GM21528 (cell line): ENCODE measurements at regions not wholly inside any gene's neighbourhood (a gene's known extent, or its start where the extent isn't known, plus 50 kb on each side); places are given as distances from the start of the nearest gene placed in this dataset.

ENCODE experiments used
- ATAC-seq: cut with Tn5 transposase; IDR thresholded peaks from one replicate; pipeline ENCODE4 v1.9.1; 2021; ENCODE audit warnings: mild to moderate bottlenecking, moderate library complexity; ENCODE audit not compliant: unreplicated experiment, low FRiP score

DNA sequence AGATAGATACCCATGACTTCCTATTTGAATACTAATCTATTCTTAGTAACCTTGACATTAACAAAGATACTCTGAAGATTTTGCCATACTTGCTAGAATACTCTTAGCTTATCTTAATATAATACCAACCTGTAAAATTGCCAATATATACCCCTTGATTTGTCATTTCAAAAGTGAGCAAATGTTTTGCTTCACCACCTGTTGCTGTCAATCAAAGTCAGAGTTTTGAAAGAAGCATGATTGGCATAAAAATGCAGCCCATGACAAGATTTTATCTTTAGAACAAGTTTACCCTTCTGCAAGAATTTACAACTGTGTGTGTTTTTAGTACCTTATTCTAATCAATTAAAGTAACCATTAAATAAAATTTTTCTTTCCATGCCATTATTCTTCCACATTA, 236.2 kb downstream of the TBX18 start:
- no peak for ATAC-seq

DNA sequence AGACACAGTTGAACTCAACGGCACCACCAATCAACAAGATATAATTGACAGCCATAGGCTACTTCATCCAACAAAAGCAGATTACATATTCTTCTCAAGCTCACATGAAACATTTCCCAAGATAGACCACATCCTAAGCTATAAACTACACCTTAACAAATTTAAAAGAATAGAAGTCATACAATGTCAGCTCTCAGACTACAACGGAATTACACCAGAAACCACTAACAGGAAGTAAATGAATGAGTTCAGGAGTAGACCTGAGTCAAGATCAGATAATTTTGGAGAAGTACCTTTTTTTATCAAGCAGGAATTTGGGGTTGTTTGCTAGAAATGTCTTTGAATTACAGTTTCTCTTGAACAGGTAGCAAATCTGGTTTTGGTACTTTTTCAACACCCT, 237.8 kb downstream of the TBX18 start:
- no peak for ATAC-seq

DNA sequence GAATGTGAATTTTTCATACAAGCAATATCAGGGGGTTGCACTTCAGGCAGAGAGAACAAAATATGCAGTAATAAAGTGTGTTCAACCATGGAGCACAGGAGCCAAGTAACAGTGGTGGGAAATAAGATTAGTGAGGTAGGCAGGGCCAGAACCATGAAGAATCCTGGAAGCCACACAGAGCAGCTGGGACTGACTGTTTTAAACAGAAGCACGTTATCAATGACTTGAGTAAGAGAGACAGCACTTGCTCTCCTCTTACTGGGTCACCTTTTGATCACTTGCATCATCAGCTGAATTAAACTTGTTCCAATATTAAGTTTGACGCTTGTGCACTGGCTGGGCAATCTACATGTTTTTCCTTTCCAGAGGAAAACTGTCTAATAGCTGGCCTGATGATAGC, 238.5 kb downstream of the TBX18 start:
- ATAC-seq = no peak

DNA sequence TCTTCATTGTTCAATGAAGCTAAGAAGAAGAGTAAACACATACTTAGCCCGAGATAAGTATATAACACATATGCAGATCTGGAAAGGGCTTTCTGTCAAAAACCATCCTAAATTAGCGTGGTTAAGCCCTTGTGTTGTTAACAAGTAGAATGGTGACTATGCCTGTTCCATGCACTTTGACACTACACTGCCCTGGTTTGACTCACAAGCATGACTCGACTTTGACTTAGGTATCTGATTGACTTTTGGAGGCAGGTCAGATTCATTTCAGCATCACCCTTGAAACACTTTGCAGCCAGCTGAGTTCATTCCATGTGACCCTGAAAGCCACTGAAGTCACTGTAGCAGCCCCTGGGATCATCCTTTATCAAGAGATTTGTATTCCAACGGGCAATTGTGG, 239.8 kb downstream of the TBX18 start:
- ATAC-seq = no peak

DNA sequence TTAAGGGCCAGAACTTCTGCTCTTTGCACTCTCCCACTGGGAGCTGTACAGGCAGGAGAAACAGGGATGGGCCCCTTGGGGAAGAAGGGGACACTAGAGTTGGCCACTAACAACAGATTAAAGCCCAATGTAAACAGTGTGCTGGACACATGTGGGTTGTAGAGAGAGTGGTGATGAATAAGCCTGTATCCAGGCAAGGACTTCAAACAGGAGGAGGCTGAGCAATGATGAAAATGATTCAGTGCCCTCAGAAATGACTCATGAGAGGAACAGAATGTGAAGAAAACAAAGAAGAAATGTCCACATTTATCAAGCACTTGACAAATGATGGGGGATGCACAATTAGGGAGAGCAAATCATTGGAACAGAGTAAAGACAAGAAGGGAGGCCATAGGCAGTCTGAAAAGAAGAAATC, 242.3 kb downstream of the TBX18 start:
- ATAC-seq = no peak

DNA sequence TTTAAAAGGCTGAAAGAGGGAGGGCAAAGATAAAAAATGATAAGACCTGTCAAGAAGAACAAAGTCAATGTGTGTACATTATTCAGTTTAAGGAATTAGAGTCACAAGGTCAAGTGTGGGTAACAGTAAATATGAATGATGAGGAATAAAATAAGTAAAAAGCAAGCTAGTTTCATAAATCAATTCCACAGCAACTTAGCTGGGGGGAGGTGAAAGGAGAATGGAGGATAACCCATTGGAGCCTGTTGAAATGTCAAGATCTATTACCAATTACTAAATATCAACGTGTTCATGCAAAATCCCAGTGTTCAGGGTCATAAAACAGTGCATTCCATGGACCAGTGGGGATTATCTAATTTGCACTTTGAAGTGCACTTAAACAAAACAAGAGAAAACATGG, 242.9 kb downstream of the TBX18 start:
- no peak for ATAC-seq

DNA sequence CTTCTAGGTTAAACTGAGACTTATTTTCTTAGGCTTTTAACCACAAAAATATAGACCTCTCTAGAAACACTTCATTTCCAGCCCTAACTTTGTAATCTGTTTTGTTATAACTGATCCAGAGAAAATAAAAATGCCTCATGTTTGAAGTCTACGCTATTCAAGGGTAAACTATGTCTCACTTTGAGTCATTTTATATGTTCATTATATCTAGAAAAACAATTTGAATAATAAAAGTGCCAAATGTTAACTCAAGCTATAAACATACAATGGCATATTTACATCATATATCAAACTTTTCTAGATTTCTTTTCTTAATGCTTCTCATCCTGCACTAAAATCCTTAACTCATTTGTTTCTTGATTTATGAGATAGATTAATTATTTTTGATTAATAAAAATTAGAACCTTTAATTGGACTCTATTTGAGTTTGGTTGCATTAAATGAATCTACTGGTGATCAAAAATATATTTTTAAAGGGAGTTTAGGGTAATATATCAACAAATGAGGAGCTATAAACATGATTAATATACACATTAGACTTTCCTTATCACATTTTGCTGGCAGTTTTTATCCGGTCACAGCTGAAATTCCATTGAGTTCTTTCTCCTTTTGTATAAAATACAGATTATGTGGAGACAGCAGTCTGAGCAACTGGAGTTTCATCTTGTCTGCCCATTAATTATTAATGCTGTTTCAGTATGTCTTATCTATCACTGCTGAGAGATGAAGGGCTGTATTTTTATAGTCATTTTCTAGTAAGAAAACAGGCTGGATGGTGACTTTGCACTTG, 246.5 kb downstream of the TBX18 start:
- no peak for ATAC-seq

DNA sequence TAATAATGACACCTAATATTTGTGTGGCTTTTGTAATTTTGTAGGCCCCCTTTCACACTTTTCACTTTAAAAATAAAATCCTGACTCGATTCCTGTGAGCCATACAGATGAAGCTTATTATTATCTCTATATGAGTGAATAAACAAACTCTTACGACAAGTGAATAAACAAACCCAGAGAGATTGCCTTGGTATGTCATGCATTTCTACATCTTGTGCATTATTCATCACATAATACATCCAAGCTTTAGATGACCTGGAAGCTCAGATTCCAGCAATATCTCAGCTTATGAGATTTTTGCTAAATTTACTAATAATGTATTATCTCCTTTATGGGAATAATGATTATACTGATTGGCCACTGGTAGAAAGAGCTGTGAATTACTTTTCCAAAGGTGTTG, 248.2 kb downstream of the TBX18 start:
- no peak for ATAC-seq

DNA sequence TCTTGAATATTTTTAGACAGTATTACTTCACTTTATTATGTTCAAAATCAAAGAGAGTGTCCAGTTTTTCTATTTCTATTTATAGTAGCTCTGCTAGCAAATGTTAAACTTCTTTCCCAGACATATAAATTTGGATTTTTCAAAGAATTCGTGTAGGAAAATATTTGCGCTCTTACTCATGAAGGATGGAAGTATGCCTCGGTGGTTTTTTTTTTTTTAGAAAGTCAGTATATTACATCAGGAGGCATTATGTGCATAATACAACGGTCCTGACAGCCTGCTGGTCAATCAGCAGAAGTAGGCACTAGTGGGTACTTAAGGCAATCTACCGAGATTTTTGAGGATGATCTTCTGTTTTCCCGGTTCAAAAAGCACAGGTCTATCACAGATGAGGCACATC, 249.3 kb downstream of the TBX18 start:
- ATAC-seq = no peak

DNA sequence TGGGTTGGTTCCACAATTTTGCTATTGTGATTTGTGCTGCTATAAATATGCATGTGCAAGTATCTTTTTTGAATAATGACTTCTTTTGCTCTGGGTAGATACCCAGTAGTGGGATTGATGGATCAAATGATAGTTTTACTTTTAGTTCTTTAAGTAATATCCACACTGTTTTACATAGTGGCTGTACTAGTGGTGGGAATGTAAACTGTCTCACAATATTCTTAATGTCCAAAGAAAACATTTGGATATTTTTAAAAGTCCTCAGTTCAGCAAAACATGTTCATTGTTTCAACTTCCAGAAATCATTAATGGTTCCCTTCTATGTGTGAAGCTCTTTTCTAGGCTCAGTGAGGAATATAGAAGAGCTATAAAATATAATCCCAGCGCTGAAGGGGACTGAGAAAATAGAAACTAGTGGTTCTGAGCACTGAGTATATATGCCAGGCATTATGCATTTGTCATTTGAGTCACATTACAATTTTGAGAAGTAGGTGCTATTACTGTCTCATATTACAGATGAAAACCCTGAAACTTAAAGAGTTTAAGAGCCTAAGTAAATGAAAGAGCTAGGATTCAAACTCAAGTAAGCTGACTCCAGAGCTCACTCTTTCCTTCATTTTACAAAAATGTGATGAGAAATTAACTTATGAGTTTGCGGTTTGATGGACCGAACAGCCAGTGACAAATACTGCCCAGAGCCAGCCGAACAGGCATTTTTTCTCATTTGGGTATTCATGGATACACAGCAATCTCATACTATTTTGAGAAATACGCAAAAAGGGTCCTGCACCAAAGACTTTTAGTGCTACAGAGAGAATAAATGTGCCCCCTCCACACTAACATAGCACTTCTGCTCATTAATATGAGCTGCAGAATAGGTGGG, 250.1 kb downstream of the TBX18 start:
- no peak for ATAC-seq

DNA sequence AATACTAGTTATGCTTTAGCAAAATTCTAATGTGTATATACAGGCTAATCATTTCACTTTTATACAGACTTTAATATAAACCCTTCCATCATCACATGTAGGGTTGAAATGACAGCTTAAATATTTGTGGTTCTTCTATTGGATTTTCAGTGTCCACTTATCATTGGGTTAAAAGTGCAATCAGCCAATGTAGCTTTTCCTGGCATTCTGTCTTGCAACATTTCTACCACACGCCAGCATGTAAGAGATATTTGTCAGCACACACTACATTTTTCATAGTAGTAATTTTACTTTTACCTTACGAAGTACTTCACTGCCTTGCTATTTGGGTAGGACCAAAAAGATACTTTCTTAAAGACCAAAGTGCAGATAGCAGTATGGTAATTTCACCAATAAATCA, 252.0 kb downstream of the TBX18 start:
- ATAC-seq = no peak

DNA sequence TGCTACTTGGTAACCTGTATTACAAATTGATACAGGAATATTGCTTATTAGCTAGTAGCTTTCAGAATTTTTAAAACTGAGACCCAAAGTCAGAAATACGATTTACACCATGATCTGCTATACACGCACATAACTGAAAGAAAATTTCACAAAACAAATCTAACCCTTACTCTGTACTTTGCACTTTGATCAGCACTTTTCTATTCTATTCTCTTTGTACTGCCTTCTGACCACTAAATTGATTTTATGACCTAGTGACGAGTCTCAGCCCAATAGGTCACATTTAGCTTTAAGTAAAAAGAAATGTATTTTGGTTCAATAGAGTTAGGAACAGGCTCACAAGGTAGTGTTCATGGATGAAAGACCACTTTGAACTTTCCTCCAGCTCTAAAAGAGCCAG, 252.5 kb downstream of the TBX18 start:
- no peak for ATAC-seq

DNA sequence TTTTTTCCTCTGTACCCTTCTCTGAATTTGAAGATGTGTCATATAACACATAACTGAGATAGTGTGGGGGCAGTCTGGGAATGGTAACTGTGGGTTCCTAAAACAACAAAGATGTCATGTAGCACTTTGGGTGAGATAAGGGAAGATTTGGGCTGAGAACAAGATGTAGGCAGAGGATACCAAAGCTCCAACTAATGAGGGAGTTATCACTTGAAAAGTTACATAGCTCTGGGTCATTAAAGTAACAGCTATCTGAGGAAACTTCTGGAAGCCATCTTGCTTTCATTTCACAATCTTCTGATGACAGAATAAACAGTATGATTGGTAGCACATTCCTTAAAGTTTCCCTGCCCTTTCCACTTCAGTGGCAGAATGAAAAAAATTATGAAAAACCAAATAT, 255.4 kb downstream of the TBX18 start:
- ATAC-seq = no peak

DNA sequence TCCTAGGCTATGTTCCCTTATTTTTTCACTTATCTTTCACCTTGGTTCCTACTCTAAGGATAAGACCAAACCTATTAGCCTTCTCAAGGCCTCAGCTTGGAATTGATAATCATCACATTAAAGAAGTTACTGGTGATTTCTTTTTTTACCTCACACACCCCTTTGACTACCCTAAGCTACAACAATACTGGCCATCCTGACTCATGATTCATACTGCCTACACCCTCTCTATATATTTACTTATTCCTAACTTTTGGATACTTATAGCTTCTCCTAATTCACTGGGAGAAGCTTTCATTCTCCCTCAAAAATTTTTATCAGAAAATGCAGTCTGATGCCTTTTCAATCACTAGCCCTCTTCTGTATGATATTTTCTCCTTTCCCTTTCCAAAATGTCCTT, 256.1 kb downstream of the TBX18 start:
- ATAC-seq = no peak

DNA sequence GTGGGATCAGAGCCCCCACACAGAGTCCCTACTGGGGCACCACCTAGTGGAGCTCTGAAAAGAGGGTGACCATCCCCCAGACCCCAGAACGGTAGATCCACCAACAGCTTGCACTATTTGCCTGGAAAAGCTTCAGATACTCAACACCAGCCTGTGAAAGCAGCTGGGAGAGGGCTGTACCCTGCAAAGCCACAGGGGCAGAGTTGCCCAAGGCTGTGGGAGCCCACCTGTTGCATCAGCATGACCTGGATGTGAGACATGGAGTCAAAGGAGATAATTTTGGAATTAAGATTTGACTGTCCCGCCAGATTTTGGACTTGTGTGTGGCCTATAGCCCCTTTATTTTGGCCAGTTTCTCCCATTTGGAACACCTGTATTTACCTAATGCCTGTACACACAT, 260.4 kb downstream of the TBX18 start:
- no peak for ATAC-seq

DNA sequence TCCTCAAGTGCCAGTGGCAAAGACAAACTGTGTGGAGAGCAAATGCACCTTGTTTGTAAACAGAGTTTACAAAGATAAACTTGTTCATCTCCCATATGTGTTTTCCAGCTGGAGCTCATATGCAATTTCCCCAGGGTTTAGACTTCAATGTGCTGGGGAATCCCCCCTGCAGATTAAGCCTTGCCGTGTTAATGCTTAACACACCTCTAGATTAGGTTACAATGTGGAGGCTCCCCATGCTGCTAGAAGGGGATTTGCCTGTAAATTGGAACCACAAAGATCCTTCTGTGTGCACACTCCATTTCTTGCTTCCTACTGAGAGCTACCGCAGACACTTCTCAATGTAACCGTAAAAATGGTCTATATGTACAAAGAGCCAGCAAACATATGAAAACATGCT, 263.1 kb downstream of the TBX18 start:
- no peak for ATAC-seq

DNA sequence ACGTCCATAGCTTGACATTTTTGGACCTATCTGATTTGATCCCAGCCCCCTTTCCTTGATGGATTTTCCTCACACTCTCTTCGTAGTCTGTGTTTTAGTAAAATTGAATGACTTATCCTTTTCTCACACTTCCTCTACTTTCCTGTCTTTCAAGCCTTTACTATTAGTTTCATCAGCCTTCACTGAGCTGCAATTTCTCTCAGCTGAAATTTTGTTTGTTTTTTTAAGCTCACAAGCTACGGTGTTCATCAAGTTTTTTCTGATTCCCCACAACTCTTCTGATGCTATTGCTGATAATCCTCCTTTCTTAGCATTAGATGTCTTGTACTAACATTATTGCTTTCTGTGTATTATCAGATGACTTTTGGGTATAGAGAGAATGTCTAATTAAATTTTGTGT, 263.7 kb downstream of the TBX18 start:
- no peak for ATAC-seq

DNA sequence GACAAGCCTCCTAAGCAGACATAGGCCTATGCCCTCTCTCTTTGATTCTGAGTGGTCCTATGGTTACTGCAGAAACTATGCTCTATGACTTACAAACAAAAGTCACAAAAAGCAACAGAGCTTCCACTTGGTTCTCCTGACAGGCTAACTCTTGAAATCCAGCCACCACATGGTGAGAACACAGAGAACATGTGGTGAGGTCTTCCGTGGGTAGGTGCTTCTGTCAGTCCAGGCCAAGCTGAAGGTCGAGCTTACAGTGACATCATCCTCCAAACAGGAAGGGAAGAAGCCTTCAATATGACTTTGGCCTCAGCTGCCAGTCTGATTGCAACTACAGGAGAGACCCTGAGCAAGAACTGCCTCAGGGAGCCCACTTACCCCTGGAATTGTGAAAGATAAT, 265.5 kb downstream of the TBX18 start:
- no peak for ATAC-seq

DNA sequence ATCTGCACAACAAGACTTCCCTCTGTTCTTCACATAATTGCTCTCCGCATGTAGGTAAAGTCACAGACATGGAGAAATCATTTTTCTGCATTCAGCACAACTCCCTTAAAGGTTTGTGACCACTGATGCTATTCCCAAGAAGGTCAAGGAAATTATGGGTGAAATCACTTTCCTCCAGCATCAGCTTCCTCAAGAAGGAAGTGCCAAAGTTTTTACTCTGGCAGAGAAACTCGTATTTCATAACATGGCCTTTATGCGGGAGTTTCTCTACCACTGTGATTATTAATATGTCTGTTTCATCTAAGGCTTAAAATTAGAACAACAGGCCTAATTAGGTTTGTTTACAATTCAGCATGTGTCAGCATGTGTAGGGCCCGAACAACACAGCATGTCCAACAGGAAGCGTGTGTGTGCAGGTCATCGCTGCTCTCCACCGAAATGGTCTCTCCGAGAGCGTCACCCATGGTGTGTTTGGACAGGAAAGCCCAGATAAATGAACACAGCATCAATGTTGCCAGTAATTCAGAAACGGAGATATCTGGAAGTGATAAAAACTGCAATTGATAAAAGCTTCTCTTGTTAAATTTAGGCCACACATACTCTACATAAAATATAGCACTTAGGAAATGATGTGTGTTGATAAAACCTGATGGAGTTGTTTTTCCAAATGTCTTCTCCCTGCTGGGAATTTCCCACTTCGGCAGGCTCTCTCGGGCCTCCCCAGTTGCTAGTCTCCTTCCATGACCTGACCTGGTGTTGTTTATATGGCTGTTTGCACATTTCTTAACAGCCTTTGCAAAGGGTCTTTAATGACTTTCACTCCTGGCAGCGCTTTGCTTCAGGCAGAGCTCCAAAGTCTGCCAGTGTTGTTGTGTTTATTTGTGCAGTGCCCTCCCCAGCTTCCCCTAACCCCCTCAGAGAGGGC, 265.1 kb upstream of the CEP162 start:
- ATAC-seq = no peak

DNA sequence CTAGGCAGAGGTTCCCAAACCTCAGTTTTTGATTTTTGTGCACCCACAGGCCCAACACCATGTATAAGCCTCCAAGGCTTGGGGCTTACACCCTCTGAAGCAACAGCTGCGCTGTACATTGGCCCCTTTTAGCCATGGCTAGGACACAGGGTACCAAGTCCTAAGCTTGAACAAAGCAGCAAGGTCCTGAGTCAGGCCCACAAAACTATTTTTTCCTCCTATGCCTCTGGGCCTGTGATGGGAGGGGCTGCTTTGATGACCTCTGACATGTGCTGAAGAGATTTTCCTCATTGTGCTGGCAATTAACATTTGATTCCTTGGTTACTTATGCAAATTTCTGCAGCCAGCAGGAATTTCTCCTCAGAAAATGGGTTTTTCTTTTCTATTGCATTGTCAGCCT, 262.2 kb upstream of the CEP162 start:
- no peak for ATAC-seq

DNA sequence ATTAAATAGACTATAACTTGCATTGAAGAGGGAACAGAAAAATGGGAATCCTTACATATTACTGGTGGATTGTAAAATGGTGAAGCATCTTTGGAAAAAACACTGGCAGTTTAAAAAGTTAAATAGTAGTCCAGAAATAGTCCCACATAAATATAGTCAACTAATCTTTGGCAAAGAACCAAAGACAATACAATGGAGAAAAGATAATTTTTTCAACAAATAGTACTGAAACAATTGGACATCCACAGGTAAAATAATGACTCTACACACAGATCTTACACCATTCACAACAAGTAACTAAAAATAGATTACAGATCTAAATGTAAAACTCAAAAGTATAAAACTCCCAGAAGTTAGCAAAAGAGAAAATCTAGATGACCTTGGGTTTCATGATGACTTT, 259.1 kb upstream of the CEP162 start:
- ATAC-seq = no peak
